ENCODE measurements at regions not wholly inside any gene's neighbourhood (a gene's known extent, or its start where the extent isn't known, plus 50 kb on each side); places are given as distances from the start of the nearest gene placed in this dataset.

GRCh38 chr12:34126239-34126641, 103.9 kb downstream of the ALG10 start:
- TF ChIP-seq CTCF (IDR thresholded peaks at IDR 0.05) (no peak), POLR2A (IDR thresholded peaks at IDR 0.05) (no peak)
